ENCODE measurements at regions not wholly inside any gene's neighbourhood (a gene's known extent, or its start where the extent isn't known, plus 50 kb on each side); places are given as distances from the start of the nearest gene placed in this dataset.
"Not testable (repeated sequence)": the region's sequence is repeated elsewhere in the genome, so short reads cannot be mapped to it uniquely, and the experiment has no call there.

DNA sequence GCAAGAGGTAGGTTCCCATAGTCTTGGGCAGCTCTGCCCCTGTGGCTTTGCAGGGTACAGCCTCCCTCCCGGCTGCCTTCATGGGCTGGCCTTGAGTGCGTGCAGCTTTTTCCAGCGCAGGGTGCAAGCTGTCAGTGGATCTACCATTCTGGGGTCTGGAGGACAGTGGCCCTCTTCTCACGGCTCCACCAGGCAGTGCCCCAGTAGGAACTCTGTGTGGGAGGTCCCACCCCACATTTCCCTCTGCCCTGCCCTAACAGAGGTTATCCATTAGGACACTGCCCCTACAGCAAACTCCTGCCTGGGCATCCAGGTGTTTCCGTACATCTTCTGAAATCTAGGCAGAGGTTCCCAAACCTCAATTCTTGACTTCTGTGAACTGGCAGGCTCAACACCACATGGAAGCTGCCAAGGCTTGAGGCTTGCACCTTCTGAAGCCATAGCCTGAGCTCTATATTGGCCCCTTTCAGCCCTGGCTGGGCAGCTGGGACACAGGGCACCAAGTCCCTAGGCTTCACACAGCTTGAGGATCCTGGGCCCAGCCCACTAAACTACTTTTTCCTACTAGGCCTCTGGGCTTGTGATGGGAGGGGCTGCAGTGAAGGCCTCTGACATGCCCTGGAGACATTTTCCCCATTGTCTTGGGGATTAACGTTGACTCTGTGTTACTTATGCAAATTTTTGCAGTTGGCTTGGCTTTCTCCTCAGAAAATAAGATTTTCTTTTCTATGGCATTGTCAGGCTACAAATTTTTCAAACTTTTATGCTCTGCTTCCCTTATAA is 482.7 kb downstream of the CNTN3 start:
- not testable (repeated sequence) for DNase-seq (ENCODE audit: low spot score)

DNA sequence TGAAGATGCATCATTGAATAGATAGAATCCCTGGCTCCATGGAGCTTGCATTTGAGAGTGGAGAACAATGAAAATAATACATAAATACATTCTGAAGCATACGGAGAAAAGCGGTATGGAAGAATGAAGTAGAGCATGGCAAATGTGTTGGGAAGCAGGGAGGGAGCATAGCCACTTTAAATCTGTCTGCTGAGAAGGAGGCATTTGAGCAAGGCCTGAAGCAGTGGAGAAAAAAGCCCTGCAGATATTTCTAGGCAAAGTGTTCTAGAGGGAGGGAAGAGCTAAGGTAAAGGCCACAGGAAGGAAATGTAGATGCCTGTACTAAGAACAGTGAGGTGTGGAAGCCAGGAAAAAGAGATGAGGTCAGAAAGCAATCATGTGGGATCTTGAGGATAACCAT is 484.8 kb downstream of the CNTN3 start:
- no peak for DNase-seq (ENCODE audit: low spot score)

DNA sequence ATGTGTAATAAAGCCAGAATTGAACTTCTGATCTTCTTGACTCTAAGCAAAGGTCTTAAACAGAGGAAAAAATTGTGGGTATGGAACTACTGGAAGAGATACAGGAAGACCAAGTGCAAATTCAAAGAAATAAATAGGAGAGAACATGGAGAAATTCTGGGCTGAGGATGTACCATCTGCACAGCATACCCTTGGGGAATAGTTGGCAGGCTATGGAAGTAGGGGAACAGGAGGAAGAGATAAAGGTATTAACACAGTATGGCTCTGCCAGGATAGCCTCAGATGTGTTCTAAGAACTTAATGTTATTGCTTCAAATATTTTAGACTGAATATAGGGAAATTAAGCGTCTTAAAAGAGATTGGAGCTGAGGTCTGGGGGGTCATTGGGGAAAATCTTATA is 485.4 kb downstream of the CNTN3 start:
- no peak for DNase-seq (ENCODE audit: low spot score)

DNA sequence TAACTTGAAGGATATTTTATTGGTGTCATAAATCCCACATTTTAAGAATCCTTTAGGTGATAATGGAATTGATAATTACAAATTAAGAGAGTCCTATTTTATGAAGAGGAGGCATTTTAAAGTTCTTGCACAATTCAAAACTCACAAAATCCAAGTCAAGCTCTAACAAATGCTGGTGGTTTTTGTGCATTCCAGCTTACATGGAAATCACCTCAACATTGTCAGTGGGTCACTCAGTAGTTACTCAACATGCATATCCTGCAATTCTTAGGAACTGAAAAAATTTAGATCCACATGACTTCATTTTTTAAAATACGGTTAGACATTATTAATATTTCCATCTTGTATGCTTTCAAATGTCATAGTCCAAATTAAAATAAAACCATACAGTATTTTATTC is 487.2 kb downstream of the CNTN3 start:
- DNase-seq (ENCODE audit: low spot score): no peak

DNA sequence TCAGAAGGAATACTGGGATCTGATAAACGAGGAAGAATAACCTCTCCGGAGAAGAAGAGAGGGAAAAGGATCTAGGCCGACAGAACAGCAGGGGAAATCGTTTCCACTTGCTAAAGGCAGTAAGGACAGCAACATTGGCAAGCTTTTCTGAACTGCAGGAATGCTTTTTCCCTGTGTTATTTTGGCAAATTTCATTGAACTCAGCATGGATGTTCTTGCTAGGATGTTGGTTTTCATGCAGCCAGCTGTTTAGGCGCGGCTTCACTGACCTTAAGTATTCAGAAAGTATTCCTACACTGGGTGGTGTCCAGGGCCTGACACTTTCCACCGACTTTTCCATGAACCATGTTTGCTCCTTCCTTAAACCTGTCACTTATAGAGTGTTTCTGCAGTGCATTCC is 489.7 kb downstream of the CNTN3 start:
- DNase-seq (ENCODE audit: low spot score): no peak

DNA sequence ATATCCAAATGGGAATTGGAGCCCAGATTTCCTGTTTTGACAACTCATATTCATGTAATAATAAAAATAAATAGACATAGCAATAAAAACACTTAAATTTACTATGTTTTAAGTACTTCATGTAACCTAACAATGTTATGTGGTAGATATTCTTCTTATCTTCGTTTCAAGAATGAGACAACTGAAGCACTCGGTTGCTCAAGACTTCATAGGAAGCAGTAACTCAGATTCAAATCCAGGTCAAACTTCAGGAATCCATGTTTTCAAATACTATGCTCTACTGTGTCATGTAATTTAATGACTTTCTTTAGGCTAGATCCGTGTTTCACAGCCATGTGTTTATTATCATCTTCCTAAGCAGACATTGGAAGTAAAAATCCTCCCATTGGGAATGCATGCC is 492.2 kb downstream of the CNTN3 start:
- DNase-seq (ENCODE audit: low spot score): no peak

DNA sequence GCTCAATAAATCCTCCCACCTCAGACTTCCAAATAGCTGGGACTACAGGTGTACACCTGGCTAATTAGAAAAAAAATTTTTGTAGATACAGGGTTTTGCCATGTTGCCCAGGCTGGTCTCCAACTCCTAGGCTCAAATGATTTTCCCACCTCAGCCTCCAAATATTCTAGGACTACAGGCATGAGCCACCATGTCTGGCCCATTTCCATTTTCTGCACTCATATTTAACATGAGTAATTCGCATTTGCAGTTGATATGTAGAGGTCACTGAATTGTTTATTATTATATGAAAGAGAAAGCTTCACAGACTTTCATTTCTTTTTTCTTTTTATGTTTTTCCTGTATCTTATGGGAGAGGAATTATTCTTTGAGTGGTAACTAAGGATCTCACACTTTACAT is 492.7 kb downstream of the CNTN3 start:
- no peak for DNase-seq (ENCODE audit: low spot score)

DNA sequence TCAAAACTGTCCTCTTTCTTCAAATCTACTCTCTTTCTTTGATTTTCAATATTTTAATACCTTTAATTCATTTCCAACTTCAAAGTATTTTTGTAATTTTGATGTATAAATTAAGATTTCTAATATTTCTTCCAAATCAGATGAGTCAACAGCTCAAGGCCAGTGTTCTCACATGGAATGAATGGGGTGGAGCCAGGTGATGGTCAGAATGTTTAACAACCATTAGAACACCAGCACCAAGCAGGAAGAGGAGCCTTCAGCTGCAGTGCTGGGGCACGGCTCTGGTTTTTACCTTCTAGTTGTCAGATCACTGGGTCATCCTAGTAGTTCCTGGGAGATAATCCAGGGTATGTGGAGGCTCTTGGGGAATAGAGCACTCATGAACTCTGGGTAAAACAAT is 494.5 kb upstream of the PDZRN3 start:
- no peak for DNase-seq (ENCODE audit: low spot score)

DNA sequence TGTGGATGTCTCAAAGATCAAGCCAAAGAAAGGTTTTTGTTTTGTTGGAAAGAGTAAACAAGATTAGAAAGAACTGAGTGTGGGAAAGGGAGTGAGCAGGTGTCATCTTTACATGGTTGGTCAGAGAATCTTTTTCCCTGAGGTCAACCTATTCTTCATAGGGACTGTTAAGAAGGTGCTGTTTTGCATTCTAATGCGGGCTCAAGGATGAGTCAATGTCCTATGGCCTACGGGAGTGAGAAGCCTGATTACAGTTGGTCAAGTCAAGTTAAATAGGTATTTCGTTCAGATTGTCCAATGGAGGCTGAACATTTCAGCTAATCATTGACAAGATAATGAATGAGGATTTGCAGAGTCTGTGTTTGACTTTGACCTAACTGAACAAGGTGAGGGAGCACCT is 491.2 kb upstream of the PDZRN3 start:
- DNase-seq (ENCODE audit: low spot score): no peak

DNA sequence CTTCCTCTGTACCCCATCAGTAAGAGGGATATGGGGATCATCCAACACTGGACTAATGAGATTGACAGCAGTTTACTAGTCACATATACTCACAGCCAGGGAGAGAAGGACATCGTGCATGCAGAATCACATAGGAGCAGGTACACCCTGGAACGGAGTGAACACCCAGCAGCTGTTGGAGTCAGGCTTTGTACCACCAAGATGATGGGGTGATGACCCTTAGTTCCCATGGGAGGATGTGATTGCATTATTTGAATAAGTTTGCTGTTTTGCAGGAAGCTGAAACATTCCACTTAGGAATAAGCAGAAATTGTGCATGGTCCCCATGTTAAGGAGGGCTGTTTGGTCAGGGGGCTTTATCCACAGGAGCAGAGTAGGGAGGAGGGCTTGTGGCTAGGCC is 482.7 kb upstream of the PDZRN3 start:
- no peak for DNase-seq (ENCODE audit: low spot score)

DNA sequence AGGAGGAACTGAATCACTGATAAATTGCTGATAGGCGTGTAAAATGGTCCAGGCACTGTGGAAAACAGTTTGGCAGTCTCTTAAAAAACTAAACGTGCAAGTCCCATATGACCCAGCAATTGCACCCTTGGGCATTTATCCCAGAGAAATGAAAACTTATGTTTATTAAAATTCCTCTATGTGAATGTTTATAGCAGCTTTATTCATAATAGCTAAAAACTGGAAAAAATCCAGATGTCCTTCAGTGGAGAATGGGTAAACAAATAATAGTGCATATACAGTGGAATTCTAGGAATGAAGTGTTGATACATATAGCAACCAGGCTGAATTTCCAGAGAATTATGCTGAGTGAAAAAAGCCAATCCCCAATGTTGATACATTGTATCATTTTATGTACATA is 482.2 kb upstream of the PDZRN3 start:
- no peak for DNase-seq (ENCODE audit: low spot score)

DNA sequence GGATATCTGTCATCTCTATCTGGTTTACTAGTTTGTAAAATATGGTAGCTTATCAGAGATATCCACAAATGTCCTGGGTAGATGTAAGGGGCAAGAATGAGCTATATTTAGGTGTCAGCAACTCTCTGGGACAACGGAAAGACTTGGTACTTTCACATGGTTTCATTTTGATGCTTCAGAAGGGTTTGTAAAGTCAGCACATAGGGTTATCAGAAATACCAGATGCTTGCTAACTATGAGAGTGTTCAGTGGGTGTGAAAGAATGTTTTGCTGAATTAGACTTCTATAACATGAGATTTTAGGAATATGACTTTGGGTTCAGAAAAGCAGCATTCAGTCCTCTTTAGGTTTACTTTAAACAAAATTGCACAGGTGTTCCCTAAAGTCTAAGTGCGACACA is 466.5 kb upstream of the PDZRN3 start:
- DNase-seq (ENCODE audit: low spot score): no peak

DNA sequence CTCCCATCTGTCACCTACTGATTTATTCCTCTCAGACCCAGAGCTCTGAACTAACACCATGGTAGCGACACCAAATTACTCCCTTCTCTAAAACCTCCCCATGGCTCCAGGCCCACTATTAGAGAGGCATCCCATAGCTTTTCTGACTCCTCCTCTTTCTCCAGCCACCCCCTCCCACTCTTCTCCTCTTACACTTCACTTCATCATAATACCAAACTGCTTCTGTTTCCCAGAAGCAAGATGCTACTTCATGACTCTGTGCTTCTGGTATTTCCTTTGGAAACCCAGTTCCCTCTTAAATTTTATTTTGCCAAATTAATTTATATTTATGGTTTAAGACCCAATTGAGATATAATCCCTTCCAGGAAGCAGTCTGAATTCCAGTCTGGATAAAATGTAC is 465.1 kb upstream of the PDZRN3 start:
- no peak for DNase-seq (ENCODE audit: low spot score)

DNA sequence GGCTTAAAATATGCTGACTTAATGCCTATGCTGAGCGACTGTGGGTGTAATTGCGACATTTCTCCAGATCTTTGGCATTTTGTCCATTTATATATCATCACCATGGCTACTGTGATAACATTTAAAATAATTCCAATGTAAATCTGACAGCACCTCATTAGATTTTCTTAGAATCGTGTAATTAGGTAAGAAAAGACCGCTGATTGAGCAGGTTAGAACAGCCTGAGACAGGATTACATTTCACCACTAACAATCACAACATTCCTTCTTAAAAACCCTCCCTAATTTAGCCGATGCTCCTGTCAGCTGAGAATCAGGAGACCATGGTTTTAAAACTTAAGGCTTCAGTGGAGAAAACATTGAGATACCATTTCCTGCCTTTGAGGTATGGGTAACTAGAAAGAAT is 455.3 kb upstream of the PDZRN3 start:
- DNase-seq (ENCODE audit: low spot score): no peak

DNA sequence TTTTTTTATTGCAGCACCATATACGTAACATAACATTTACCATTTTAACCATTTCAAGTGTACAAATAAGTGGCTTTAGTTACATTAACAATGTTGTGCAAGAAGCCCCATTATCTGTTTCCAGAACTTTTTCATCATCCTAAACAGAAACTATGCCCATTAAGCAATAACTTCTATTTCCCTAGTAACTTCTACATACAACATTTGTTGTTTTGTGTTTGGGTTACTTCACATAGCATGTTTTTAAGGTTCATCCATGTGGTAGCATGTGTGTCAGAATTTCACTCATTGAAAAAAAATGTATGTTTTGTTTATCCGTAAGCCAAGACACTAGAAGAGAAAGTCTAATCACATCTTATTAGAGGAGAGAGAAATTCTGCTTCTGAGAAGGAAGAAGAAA is 450.5 kb upstream of the PDZRN3 start:
- DNase-seq (ENCODE audit: low spot score): no peak

DNA sequence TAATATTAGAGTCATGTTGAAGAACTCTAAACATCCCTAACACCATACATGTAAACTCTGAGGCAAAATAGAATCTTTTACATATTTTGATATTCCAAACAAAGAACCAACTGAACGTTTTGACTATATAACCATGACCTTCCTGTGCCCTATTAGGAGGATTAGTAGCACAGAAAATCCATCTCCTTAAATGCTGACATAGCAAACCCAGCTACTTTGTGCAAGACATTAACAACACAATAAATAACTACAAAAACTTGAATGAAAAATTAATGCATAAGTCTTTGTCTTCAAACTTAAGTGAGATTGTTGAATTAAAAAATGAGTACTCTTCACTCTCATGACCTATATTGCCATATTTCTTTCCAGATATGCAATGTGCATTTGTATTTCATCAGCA is 450.0 kb upstream of the PDZRN3 start:
- DNase-seq (ENCODE audit: low spot score): no peak

DNA sequence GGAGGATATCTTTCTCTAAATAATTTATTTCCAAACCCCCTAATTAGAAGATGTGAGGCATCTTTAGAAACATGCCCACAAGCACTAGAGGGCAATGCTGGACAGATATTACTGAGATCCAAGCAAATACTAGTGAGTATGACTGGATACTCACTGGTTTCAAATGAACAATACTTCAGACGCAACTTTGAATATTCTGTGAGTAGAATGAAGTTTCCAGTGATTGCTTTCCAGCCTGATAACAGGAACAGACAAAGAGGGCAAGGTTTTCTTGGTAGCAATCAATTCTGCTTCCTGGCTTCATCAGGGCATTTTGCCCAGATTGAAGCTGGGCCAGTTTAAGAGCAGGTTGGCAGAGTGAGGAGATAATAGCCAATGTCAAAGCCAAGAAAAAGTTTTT is 442.6 kb upstream of the PDZRN3 start:
- no peak for DNase-seq (ENCODE audit: low spot score)

DNA sequence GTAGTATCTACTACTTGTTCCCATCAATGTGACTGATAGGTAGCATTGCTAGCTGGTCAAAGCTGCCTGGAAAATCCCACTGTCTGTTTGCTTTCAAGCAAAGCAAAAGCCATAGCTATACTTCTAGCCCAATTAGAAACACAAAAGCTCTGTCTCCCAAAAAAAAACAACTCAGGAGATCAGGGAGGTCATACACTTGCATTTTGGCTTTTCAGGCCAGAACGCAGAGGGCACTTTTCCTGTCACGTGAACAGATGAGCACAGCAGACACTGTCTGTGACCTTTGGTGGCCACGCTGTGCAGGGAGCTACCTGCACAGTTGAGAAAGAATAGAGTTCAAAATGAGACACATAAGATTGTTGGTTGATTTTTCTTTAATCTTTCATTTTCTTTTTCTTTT is 441.7 kb upstream of the PDZRN3 start:
- no peak for DNase-seq (ENCODE audit: low spot score)

DNA sequence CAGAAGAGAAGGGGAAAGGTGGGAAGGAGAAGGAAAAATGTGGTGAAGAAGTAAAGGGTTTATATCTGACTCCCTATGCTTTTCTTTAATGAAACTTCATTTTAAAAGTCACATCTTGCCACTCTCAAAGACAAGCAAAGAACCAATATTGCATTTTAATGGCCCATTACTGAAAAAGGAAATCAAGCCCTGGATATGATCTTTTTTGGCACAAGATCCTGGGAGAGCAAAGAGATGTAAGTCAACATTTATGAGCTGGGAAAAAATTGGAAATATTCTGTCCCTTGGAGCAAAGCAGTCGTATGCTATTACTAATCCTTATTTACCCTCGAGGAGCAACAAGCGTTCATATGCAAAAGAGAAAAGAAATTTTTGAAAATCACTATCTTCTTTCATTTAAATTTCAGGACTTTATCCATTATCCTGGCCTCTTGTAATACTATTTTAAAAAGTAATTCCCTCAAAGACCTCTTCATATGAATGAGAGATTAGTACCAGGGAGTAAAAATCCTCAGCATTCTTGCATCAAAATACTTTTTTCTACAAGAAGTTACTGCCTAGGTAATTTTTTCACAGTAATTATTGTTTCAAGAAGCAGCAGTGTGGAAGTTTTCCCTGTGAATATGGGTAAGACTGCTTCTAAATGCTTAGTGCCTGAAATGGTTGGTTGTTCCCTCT is 435.3 kb upstream of the PDZRN3 start:
- no peak for DNase-seq (ENCODE audit: low spot score)

DNA sequence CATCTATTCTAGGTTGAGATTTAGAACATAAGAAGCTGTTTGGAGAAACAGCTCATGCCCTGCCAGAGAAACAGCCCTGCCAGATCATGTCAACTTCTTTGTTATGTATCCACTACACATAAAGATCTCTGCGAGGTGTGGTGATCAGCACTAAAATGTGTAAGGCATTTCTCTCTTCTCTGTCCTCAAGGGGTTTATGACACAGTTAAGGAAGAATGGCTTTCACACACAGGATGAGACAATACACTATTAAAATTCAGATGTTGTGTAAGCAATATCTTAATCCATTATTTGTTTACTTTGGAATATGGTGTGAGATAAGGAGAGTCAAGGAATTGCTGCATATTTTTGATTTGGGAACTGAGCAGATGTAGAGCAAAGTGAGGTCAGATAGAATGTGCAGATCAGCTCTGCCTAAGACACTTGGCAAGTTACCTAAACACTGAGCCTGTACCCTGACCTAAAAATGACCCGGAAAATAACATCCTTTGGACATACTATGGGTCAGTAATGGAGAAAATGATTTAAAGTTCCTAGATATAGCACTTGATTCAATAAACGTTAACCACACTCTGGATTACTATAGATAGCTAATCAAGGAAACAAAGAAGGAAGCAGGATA is 434.7 kb upstream of the PDZRN3 start:
- DNase-seq (ENCODE audit: low spot score): no peak

DNA sequence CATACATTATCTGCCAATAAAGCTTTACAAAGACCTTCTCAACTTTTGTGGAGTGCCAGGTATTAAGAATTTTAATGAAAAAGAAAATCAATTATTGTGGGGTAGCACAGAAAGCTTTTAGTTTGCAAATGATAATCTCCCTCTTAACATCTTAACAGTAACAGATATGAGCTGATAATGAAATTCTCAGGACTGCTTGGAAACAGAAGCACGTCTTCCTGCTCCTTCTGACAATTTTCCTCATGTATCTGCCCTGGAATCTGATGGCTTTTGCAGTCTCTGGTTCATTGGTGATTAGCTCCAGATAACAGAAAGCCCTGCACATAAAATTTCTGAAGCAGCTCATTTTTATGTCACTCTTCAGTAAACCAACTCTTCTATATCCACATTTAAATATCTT is 432.4 kb upstream of the PDZRN3 start:
- no peak for DNase-seq (ENCODE audit: low spot score)

DNA sequence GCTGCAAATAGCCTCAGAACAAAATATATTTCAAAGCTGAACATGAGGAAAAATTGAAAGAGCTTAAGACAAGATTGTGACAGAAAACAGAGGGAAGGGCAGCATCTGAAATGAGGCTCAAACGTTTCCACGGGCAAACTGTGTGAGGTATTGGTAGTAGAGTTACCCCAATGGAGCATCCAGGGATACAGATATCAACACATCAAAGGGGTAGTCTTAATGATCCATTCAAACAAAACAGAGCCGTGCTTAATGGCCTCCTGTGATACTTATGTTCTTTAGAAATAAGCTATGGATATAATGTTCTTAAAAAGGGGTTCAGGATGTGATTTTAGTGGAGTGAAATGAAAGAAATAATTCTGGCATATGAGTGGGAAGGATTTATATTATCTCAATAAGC is 430.3 kb upstream of the PDZRN3 start:
- no peak for DNase-seq (ENCODE audit: low spot score)

DNA sequence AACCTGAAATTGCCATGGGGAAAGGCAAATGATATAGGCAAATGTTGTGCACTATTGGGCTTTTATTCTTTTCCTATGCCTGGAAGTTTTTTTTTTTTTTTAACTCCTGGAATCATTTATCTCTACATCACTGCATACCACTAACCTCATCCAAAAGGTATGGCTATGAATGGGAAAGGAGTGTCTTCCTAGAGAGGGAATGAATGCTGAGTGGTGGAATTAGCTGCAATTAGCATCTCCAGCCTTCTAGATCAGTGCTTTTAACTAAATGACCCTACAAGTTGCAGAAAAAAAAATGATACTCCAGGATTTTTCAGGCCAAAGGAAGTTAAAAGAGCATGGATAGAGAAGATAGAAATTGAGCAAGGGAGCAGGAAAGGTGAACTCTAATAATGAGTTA is 429.8 kb upstream of the PDZRN3 start:
- DNase-seq (ENCODE audit: low spot score): no peak
